ENCODE measurements at regions not wholly inside any gene's neighbourhood (a gene's known extent, or its start where the extent isn't known, plus 50 kb on each side); places are given as distances from the start of the nearest gene placed in this dataset.

GRCh38 chr12:94749890-94750289 lies 99.5 kb upstream of the TMCC3 start:
- Histone ChIP-seq H3K9me3 (ENCODE audit: control insufficient read depth in 3 of 3, low read length in 3 of 3) (no peaks in the 10 kb centered on the region), H3K4me3 (ENCODE audit: low read length in 3 of 3) (no peak overlapping the region), H3K9ac (ENCODE audit: low read depth in 1 of 3, low read length in 3 of 3) (no peak overlapping the region), H3K36me3 (ENCODE audit: control insufficient read depth in 3 of 3, insufficient read depth in 3 of 3, low read length in 3 of 3) (no peaks in the 10 kb centered on the region), H3K27me3 (ENCODE audit: control insufficient read depth in 3 of 3, insufficient read depth in 3 of 3, low read length in 3 of 3) (no peaks in the 10 kb centered on the region), H3K27ac (ENCODE audit: low read depth, low read length) (no peak overlapping the region), H3K4me1 (ENCODE audit: control insufficient read depth in 3 of 3, insufficient read depth in 3 of 3, low read length in 3 of 3) (no peaks in the 10 kb centered on the region)

GRCh38 chr12:94749455-94749854 lies 99.1 kb upstream of the TMCC3 start:
- Histone ChIP-seq H3K27me3 (ENCODE audit: control insufficient read depth in 3 of 3, insufficient read depth in 3 of 3, low read length in 3 of 3) (no peaks in the 10 kb centered on the region), H3K4me1 (ENCODE audit: control insufficient read depth in 3 of 3, insufficient read depth in 3 of 3, low read length in 3 of 3) (no peaks in the 10 kb centered on the region), H3K4me3 (ENCODE audit: low read length in 3 of 3) (no peak overlapping the region), H3K36me3 (ENCODE audit: control insufficient read depth in 3 of 3, insufficient read depth in 3 of 3, low read length in 3 of 3) (no peaks in the 10 kb centered on the region), H3K9ac (ENCODE audit: low read depth in 1 of 3, low read length in 3 of 3) (no peak overlapping the region), H3K27ac (ENCODE audit: low read depth, low read length) (no peak overlapping the region), H3K9me3 (ENCODE audit: control insufficient read depth in 3 of 3, low read length in 3 of 3) (no peaks in the 10 kb centered on the region)

GRCh38 chr12:94748726-94749421 lies 98.5 kb upstream of the TMCC3 start:
- Histone ChIP-seq H3K4me1 (ENCODE audit: control insufficient read depth in 3 of 3, insufficient read depth in 3 of 3, low read length in 3 of 3) (no peaks in the 10 kb centered on the region), H3K4me3 (ENCODE audit: low read length in 3 of 3) (no peak overlapping the region), H3K9me3 (ENCODE audit: control insufficient read depth in 3 of 3, low read length in 3 of 3) (no peaks in the 10 kb centered on the region), H3K9ac (ENCODE audit: low read depth in 1 of 3, low read length in 3 of 3) (no peak overlapping the region), H3K27ac (ENCODE audit: low read depth, low read length) (no peak overlapping the region), H3K27me3 (ENCODE audit: control insufficient read depth in 3 of 3, insufficient read depth in 3 of 3, low read length in 3 of 3) (no peaks in the 10 kb centered on the region), H3K36me3 (ENCODE audit: control insufficient read depth in 3 of 3, insufficient read depth in 3 of 3, low read length in 3 of 3) (no peaks in the 10 kb centered on the region)

GRCh38 chr12:94745562-94745961 lies 95.2 kb upstream of the TMCC3 start:
- H3K4me3 ChIP-seq (ENCODE audit: low read length in 3 of 3) = no peak overlapping the region
- H3K27me3 ChIP-seq (ENCODE audit: control insufficient read depth in 3 of 3, insufficient read depth in 3 of 3, low read length in 3 of 3) = peaks cover 0 to 3% (median 0%) of the 10 kb centered on the region in 3 donors

GRCh38 chr12:94743174-94743573 lies 92.8 kb upstream of the TMCC3 start:
- Histone ChIP-seq H3K27me3 (ENCODE audit: control insufficient read depth in 3 of 3, insufficient read depth in 3 of 3, low read length in 3 of 3) (peaks cover 0 to 3% (median 0%) of the 10 kb centered on the region in 3 donors), H3K9me3 (ENCODE audit: control insufficient read depth in 3 of 3, low read length in 3 of 3) (no peaks in the 10 kb centered on the region), H3K9ac (ENCODE audit: low read depth in 1 of 3, low read length in 3 of 3) (no peak overlapping the region), H3K4me1 (ENCODE audit: control insufficient read depth in 3 of 3, insufficient read depth in 3 of 3, low read length in 3 of 3) (no peaks in the 10 kb centered on the region), H3K36me3 (ENCODE audit: control insufficient read depth in 3 of 3, insufficient read depth in 3 of 3, low read length in 3 of 3) (no peaks in the 10 kb centered on the region), H3K27ac (ENCODE audit: low read depth, low read length) (no peak overlapping the region), H3K4me3 (ENCODE audit: low read length in 3 of 3) (no peak overlapping the region)

More at GRCh38 chr12:94745562-94745961, 95.2 kb upstream of the TMCC3 start:
- Histone ChIP-seq H3K9ac (ENCODE audit: low read depth in 1 of 3, low read length in 3 of 3) (no peak overlapping the region), H3K9me3 (ENCODE audit: control insufficient read depth in 3 of 3, low read length in 3 of 3) (no peaks in the 10 kb centered on the region), H3K36me3 (ENCODE audit: control insufficient read depth in 3 of 3, insufficient read depth in 3 of 3, low read length in 3 of 3) (no peaks in the 10 kb centered on the region), H3K27ac (ENCODE audit: low read depth, low read length) (no peak overlapping the region), H3K4me1 (ENCODE audit: control insufficient read depth in 3 of 3, insufficient read depth in 3 of 3, low read length in 3 of 3) (no peaks in the 10 kb centered on the region)

- Histone ChIP-seq H3K27ac (ENCODE audit: low read depth, low read length) (no peak overlapping the region), H3K9me3 (ENCODE audit: control insufficient read depth in 3 of 3, low read length in 3 of 3) (no peaks in the 10 kb centered on the region), H3K36me3 (ENCODE audit: control insufficient read depth in 3 of 3, insufficient read depth in 3 of 3, low read length in 3 of 3) (no peaks in the 10 kb centered on the region), H3K4me1 (ENCODE audit: control insufficient read depth in 3 of 3, insufficient read depth in 3 of 3, low read length in 3 of 3) (no peaks in the 10 kb centered on the region), H3K27me3 (ENCODE audit: control insufficient read depth in 3 of 3, insufficient read depth in 3 of 3, low read length in 3 of 3) (peaks cover 0 to 3% (median 0%) of the 10 kb centered on the region in 3 donors), H3K4me3 (ENCODE audit: low read length in 3 of 3) (no peak overlapping the region), H3K9ac (ENCODE audit: low read depth in 1 of 3, low read length in 3 of 3) (no peak overlapping the region)
These were observed 90.4 kb upstream of the TMCC3 start for GRCh38 chr12:94740601-94741362.

- H3K36me3 ChIP-seq (ENCODE audit: control insufficient read depth in 3 of 3, insufficient read depth in 3 of 3, low read length in 3 of 3) = no peaks in the 10 kb centered on the region
- H3K4me3 ChIP-seq (ENCODE audit: low read length in 3 of 3) = no peak overlapping the region
- H3K27me3 ChIP-seq (ENCODE audit: control insufficient read depth in 3 of 3, insufficient read depth in 3 of 3, low read length in 3 of 3) = peaks cover 0 to 3% (median 0%) of the 10 kb centered on the region in 3 donors
- no peak overlapping the region for H3K9ac ChIP-seq (ENCODE audit: low read depth in 1 of 3, low read length in 3 of 3)
- H3K27ac ChIP-seq (ENCODE audit: low read depth, low read length) = no peak overlapping the region
- no peaks in the 10 kb centered on the region for H3K4me1 ChIP-seq (ENCODE audit: control insufficient read depth in 3 of 3, insufficient read depth in 3 of 3, low read length in 3 of 3)
- H3K9me3 ChIP-seq (ENCODE audit: control insufficient read depth in 3 of 3, low read length in 3 of 3) = no peaks in the 10 kb centered on the region
These were observed 86.5 kb upstream of the TMCC3 start for GRCh38 chr12:94736820-94737219.

GRCh38 chr12:94736004-94736403 lies 85.6 kb upstream of the TMCC3 start:
- H3K27me3 ChIP-seq (ENCODE audit: control insufficient read depth in 3 of 3, insufficient read depth in 3 of 3, low read length in 3 of 3) = peaks cover 0 to under 1% (median 0%) of the 10 kb centered on the region in 3 donors
- H3K4me3 ChIP-seq (ENCODE audit: low read length in 3 of 3) = no peak overlapping the region
- no peaks in the 10 kb centered on the region for H3K36me3 ChIP-seq (ENCODE audit: control insufficient read depth in 3 of 3, insufficient read depth in 3 of 3, low read length in 3 of 3)
- no peaks in the 10 kb centered on the region for H3K9me3 ChIP-seq (ENCODE audit: control insufficient read depth in 3 of 3, low read length in 3 of 3)
- H3K27ac ChIP-seq (ENCODE audit: low read depth, low read length) = no peak overlapping the region
- H3K9ac ChIP-seq (ENCODE audit: low read depth in 1 of 3, low read length in 3 of 3) = no peak overlapping the region
- H3K4me1 ChIP-seq (ENCODE audit: control insufficient read depth in 3 of 3, insufficient read depth in 3 of 3, low read length in 3 of 3) = no peaks in the 10 kb centered on the region

- H3K9me3 ChIP-seq (ENCODE audit: control insufficient read depth in 3 of 3, low read length in 3 of 3) = no peaks in the 10 kb centered on the region
- no peak overlapping the region for H3K27ac ChIP-seq (ENCODE audit: low read depth, low read length)
- H3K4me1 ChIP-seq (ENCODE audit: control insufficient read depth in 3 of 3, insufficient read depth in 3 of 3, low read length in 3 of 3) = no peaks in the 10 kb centered on the region
- H3K4me3 ChIP-seq (ENCODE audit: low read length in 3 of 3) = no peak overlapping the region
- no peaks in the 10 kb centered on the region for H3K27me3 ChIP-seq (ENCODE audit: control insufficient read depth in 3 of 3, insufficient read depth in 3 of 3, low read length in 3 of 3)
- H3K36me3 ChIP-seq (ENCODE audit: control insufficient read depth in 3 of 3, insufficient read depth in 3 of 3, low read length in 3 of 3) = no peaks in the 10 kb centered on the region
- no peak overlapping the region for H3K9ac ChIP-seq (ENCODE audit: low read depth in 1 of 3, low read length in 3 of 3)
These were observed 83.4 kb upstream of the TMCC3 start for GRCh38 chr12:94733727-94734126.

GRCh38 chr12:94732367-94732990 lies 82.1 kb upstream of the TMCC3 start:
- H3K36me3 ChIP-seq (ENCODE audit: control insufficient read depth in 3 of 3, insufficient read depth in 3 of 3, low read length in 3 of 3) = no peaks in the 10 kb centered on the region
- no peak overlapping the region for H3K27ac ChIP-seq (ENCODE audit: low read depth, low read length)
- no peak overlapping the region for H3K4me3 ChIP-seq (ENCODE audit: low read length in 3 of 3)
- no peaks in the 10 kb centered on the region for H3K27me3 ChIP-seq (ENCODE audit: control insufficient read depth in 3 of 3, insufficient read depth in 3 of 3, low read length in 3 of 3)
- no peak overlapping the region for H3K9ac ChIP-seq (ENCODE audit: low read depth in 1 of 3, low read length in 3 of 3)
- no peaks in the 10 kb centered on the region for H3K4me1 ChIP-seq (ENCODE audit: control insufficient read depth in 3 of 3, insufficient read depth in 3 of 3, low read length in 3 of 3)
- no peaks in the 10 kb centered on the region for H3K9me3 ChIP-seq (ENCODE audit: control insufficient read depth in 3 of 3, low read length in 3 of 3)

Measured in skeletal muscle tissue (tissue), 3 donors.